T-helper 2 cell treated with Interferon-gamma antibody and Interleukin-4, amounts not matched to agents 100 ng/mL and 5 ng/mL, for 36 hours (primary cell): ENCODE measurements at regions not wholly inside any gene's neighbourhood (a gene's known extent, or its start where the extent isn't known, plus 50 kb on each side); places are given as distances from the start of the nearest gene placed in this dataset.
"Not testable (repeated sequence)": the region's sequence is repeated elsewhere in the genome, so short reads cannot be mapped to it uniquely, and the experiment has no call there.

Experiments used
- intact Hi-C: fragments of 100-400 bp; cut with micrococcal nuclease; formaldehyde crosslinking; loops from one replicate; pipeline ENCODE4 v1.15.1; 2023

- intact Hi-C loops = not testable (repeated sequence)
These were observed 72.1 kb upstream of the GMDS start for GRCh38 chr6:2317498-2317897.

DNA sequence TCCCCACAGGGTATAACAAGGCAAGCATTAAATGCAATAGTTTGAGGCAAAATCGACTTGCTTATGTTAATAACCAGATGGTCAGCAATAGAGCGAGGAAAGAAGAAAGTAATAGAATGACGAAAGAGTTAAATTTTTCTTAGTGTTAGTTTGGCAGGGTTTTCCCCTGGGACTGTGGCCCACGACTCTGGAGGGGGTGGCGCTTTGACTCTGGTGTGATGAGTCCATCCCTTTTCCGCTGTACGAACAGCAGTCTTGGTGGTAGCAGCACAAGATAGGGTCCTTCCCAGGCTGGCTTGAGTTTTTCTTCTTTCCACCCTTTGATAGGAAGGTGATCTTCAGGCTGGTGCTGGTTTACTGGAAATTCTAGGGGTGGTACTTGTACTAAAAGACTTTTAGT lies 69.2 kb upstream of the GMDS start:
- intact Hi-C loops = no loop called here

GRCh38 chr6:2310042-2310441 lies 64.6 kb upstream of the GMDS start:
- intact Hi-C loops = no loop called here

DNA sequence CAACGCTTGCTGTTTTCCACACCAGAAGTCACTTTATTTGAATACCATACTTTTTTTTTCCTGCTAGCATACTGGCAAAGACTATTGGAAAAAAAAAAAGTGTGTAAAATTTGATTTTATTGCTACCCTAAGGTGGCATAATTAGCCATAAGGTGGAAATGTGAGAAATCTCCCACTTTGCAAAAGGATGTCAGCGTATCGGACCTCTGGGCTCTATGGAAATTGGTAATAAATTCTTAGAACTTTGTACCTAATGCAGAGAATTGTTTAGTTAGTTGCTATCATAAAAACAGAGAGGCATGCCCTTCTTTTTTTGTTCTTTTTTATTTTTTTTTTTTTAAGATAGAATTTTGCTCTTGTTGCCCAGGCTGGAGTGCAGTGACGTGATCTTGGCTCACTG lies 63.7 kb upstream of the GMDS start:
- intact Hi-C loops = no loop called here

DNA sequence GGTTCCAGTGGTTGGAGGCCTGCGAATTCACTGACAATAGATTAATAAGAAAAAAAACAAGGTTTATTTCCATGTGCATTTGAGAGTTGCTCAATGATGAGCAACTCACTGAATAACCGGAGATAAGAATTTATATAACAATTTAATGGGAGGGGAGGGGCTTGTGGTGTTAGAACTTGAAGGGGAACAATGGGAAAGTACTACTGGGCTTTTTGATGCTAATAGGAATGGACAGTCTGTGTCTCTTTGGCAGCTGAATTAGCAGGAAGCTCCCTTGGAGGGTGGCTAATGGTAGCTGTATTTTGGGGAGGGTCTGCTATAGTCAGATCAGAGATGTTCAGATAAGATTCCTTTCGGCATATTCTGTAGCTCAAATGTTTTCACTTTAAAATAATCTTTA lies 62.4 kb upstream of the GMDS start:
- intact Hi-C loops = no loop called here

GRCh38 chr6:2305951-2306350 lies 60.5 kb upstream of the GMDS start:
- intact Hi-C loops = no loop called here

DNA sequence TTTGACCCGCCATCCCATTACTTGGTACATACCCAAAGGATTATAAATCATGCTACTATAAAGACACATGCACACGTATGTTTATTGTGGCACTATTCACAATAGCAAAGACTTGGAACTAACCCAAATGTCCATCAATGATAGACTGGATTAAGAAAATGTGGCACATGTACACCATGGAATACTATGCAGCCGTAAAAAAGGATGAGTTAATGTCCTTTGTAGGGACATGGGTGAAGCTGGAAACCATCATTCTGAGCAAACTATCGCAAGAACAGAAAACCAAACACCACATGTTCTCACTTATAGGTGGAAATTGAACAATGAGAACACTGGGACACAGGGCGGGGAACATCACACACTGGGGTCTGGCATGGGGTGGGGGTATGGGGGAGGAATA lies 57.1 kb upstream of the GMDS start:
- intact Hi-C loops = not testable (repeated sequence)

- intact Hi-C loops = no loop called here
These were observed 51.4 kb upstream of the GMDS start for GRCh38 chr6:2296781-2297180.
